Heart right ventricle (tissue), 16 donors: ENCODE measurements at regions not wholly inside any gene's neighbourhood (a gene's known extent, or its start where the extent isn't known, plus 50 kb on each side); places are given as distances from the start of the nearest gene placed in this dataset.

Source experiments
- ATAC-seq, 8 donors: fragments of 200-7000 bp; cut with Tn5 transposase; one replicate each; pipeline ENCODE4 v1.9.1; 2020; ENCODE audit warnings: mild to moderate bottlenecking in 8 of 8, moderate library complexity in 8 of 8, moderate number of reproducible peaks in 1 of 8
- DNase-seq, 2 donors: peaks; one replicate each; pipeline ENCODE4 v3.0.0-alpha.2; 2020
- H3K27ac ChIP-seq, 10 donors: fragments of 200-600 bp; sonication (generic) in 2 of 10; one replicate each; pipeline versions ENCODE4 v1.5.0 to v1.8.0; 2020 to 2022; ENCODE audit warnings: mild to moderate bottlenecking in 3 of 10
- H3K27me3 ChIP-seq, 7 donors: fragments of 200-600 bp; one replicate each; pipeline ENCODE4 v1.8.0; 2021 to 2022; ENCODE audit warnings: mild to moderate bottlenecking in 2 of 7
- H3K36me3 ChIP-seq, 9 donors: fragments of 200-600 bp; sonication (generic) in 1 of 9; one replicate each; pipeline versions ENCODE4 v1.5.0 to v1.8.0; 2020 to 2022; ENCODE audit warnings: mild to moderate bottlenecking in 2 of 9
- H3K4me1 ChIP-seq, 9 donors: fragments of 200-600 bp; sonication (generic) in 1 of 9; one replicate each; pipeline versions ENCODE4 v1.5.0 to v1.8.0; 2020 to 2022; ENCODE audit warnings: mild to moderate bottlenecking in 4 of 9
- H3K4me3 ChIP-seq, 10 donors: fragments of 200-600 bp; sonication (generic) in 2 of 10; one replicate each; pipeline versions ENCODE4 v1.5.0 to v1.8.0; 2020 to 2022; ENCODE audit warnings: mild to moderate bottlenecking in 7 of 10, moderate library complexity in 2 of 10
- H3K9me3 ChIP-seq, 11 donors: fragments of 200-600 bp in 10 of 11; sonication (generic) in 2 of 11; one replicate each; pipeline versions ENCODE4 v1.5.0 to v1.8.0; 2013 to 2022; ENCODE audit warnings: mild to moderate bottlenecking in 2 of 11, control low read depth in 1 of 11, moderate library complexity in 1 of 11
- CTCF ChIP-seq, 9 donors: fragments of 200-600 bp; sonication (generic) in 2 of 9; IDR thresholded peaks; one replicate each; pipeline versions ENCODE4 v1.5.0 to v1.8.0; 2021 to 2022; ENCODE audit warnings: antibody characterized with exemption in 9 of 9, mild to moderate bottlenecking in 5 of 9, moderate library complexity in 1 of 9
- WGBS, 2 donors: extraction: QIAGEN DNeasy Blood & Tissue Kit; methylation state at CpG; one replicate each; pipeline ENCODE4 v1.1.7; 2013; ENCODE audit warnings: inconsistent platforms in 1 of 2; 5-methylcytosine and 5-hydroxymethylcytosine counted together
- intact Hi-C, 10 donors: fragments of 100-400 bp; cut with DNase I; formaldehyde crosslinking; loops; one replicate each; pipeline versions ENCODE4 v1.11.1 to v1.14.2; 2022
- donor health status: Arrhythmogenic right ventricular cardiomyopathy.
- donor health status: ischemic (EF 13 %, LVEDD 7.1; RV severe dilation, severe dysfunction).
- donor health status: healthy with polysubstance abuse.
- donor health status: DM: no; HTN: yes; CAD: no.
- donor health status: DM: no; HTN: no; CAD: no.
- donor health status: ischemic (EF 25% LVEDD 6.9; RV normal size, moderate dysfunction).
- donor health status: ischemic (EF 25% LVEDD 5.7; RV mildly dilated, moderate dysfunction).
- donor health status: healthy.
- donor health status: DM: yes; HTN: yes; CAD: no.
- donor health status: Ischemic cardiomyopathy.
- donor health status: ischemic (EF 35%, LVEDD 5.7; RV mildly dilated, moderate dysfunction).
- donor health status: nonischemic (EF 11% LVEDD 7.7; RV severe dilation, severe dysfunction).
- donor health status: DM: yes; HTN: yes; CAD: no.
- donor health status: PGD.
- donor health status: ischemic (EF 29% LVEDD 5.4; RV normal size, mild dysfunction).
- donor health status: nonischemic (EF 23%, LVEDD 6.1; RV moderate dilation, normal function).

- Histone ChIP-seq H3K9me3 (peaks cover 0 to 15% (median 0%) of the 10 kb centered on the region in 11 donors), H3K36me3 (no peaks in the 10 kb centered on the region), H3K4me1 (no peaks in the 10 kb centered on the region), H3K27ac (no peak overlapping the region), H3K4me3 (no peak overlapping the region), H3K27me3 (peaks cover 0 to 18% (median 4%) of the 10 kb centered on the region in 7 donors)
- intact Hi-C loops: no loop called here
- 50 to 51% methylated on average over 7 of the region's 7 CpGs for WGBS, 2 donors
- no peak for DNase-seq
- no peak for ATAC-seq
- TF ChIP-seq CTCF (IDR thresholded peaks at IDR 0.05): no peak
Measured at GRCh38 chr22:48223488-48224190, 1461.2 kb downstream of the TBC1D22A start.

- H3K9me3 ChIP-seq: peaks cover 0 to 15% (median 0%) of the 10 kb centered on the region in 11 donors
- DNase-seq (no peak), ATAC-seq (no peak)
- intact Hi-C loops: no loop called here
- no peak overlapping the region for H3K27ac ChIP-seq
- 79 to 85% methylated on average over 13 of the region's 13 CpGs for WGBS, 2 donors
- H3K4me3 ChIP-seq: no peak overlapping the region
- no peak for TF ChIP-seq CTCF (IDR thresholded peaks at IDR 0.05)
- H3K4me1 ChIP-seq: no peaks in the 10 kb centered on the region
- H3K36me3 ChIP-seq: no peaks in the 10 kb centered on the region
- H3K27me3 ChIP-seq: peaks cover 0 to 19% (median 3%) of the 10 kb centered on the region in 7 donors
Measured at GRCh38 chr22:48222742-48223487, 1460.5 kb downstream of the TBC1D22A start.

- Histone ChIP-seq H3K27me3 (peaks cover 0 to 32% (median 0%) of the 10 kb centered on the region in 7 donors), H3K4me1 (no peaks in the 10 kb centered on the region), H3K36me3 (no peaks in the 10 kb centered on the region), H3K4me3 (no peak overlapping the region), H3K27ac (no peak overlapping the region), H3K9me3 (peaks cover 0 to 15% (median 0%) of the 10 kb centered on the region in 11 donors)
- WGBS, 2 donors: 43 to 45% methylated on average over 7 of the region's 7 CpGs
- DNase-seq (no peak), ATAC-seq (no peak)
- intact Hi-C loops: no loop called here
- no peak for TF ChIP-seq CTCF (IDR thresholded peaks at IDR 0.05)
Measured at GRCh38 chr22:48218889-48219420, 1456.5 kb downstream of the TBC1D22A start.

GRCh38 chr22:48217596-48217995, 1455.1 kb downstream of the TBC1D22A start:
- ATAC-seq (no peak), DNase-seq (no peak)
- Histone ChIP-seq H3K4me1 (no peaks in the 10 kb centered on the region), H3K27me3 (peaks cover 0 to 44% (median 9%) of the 10 kb centered on the region in 7 donors), H3K27ac (no peak overlapping the region), H3K9me3 (peaks cover 0 to 15% (median 0%) of the 10 kb centered on the region in 11 donors), H3K36me3 (no peaks in the 10 kb centered on the region), H3K4me3 (no peak overlapping the region)
- intact Hi-C loops: no loop called here
- TF ChIP-seq CTCF (IDR thresholded peaks at IDR 0.05): no peak
- WGBS, 2 donors: 92% methylated on average over 11 of the region's 11 CpGs
